GM12873 (cell line): ENCODE measurements at regions not wholly inside any gene's neighbourhood (a gene's known extent, or its start where the extent isn't known, plus 50 kb on each side); places are given as distances from the start of the nearest gene placed in this dataset.

Experiments used
- TF ChIP-seq, protein P1 (sequence below): IDR thresholded peaks from 2 replicates; pipeline ENCODE4 v1.5.1; 2012; ENCODE audit warnings: low read depth, mild to moderate bottlenecking, moderate library complexity, low read length, control low read depth; ENCODE audit not compliant: insufficient read depth; ENCODE audit errors: missing control alignments

DNA sequence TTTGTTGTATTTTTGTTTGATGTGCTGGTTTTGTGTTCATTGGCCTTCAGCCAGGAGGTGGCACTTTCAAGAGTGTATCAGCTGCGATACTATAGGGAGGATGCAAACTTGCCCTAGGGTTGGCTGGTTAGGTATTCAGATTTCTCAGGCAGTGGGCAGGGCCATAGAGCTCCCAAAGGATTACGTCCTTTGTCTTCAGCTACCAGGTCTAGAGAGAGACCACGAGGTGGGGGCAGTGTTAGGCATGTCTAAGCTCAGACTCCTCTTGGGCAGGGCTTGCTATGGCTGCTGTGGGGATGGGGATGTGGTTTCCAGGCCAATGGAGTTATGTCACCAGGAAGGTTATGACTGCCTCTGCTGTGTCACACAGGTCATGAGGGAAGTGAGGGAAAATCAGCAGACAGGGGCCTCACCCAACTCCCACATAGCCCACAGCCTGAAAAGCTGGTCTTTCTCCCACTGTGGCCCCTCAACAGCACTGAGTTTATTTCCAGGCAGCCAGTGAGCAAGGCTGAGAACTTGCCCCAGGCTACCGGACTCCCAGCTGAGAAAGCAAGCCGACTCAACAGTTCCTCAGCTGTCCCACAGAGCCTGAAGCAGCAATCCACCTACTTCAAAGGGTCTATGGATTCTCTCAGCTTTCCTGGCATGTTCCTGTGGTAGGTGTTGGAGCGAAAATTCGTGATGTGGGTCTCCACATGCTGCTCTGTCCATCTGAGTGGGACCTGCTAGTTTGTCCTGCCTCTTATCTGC is 227.4 kb upstream of the COBL start:
- TF ChIP-seq, protein P1, sequence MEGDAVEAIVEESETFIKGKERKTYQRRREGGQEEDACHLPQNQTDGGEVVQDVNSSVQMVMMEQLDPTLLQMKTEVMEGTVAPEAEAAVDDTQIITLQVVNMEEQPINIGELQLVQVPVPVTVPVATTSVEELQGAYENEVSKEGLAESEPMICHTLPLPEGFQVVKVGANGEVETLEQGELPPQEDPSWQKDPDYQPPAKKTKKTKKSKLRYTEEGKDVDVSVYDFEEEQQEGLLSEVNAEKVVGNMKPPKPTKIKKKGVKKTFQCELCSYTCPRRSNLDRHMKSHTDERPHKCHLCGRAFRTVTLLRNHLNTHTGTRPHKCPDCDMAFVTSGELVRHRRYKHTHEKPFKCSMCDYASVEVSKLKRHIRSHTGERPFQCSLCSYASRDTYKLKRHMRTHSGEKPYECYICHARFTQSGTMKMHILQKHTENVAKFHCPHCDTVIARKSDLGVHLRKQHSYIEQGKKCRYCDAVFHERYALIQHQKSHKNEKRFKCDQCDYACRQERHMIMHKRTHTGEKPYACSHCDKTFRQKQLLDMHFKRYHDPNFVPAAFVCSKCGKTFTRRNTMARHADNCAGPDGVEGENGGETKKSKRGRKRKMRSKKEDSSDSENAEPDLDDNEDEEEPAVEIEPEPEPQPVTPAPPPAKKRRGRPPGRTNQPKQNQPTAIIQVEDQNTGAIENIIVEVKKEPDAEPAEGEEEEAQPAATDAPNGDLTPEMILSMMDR, result no peak

DNA sequence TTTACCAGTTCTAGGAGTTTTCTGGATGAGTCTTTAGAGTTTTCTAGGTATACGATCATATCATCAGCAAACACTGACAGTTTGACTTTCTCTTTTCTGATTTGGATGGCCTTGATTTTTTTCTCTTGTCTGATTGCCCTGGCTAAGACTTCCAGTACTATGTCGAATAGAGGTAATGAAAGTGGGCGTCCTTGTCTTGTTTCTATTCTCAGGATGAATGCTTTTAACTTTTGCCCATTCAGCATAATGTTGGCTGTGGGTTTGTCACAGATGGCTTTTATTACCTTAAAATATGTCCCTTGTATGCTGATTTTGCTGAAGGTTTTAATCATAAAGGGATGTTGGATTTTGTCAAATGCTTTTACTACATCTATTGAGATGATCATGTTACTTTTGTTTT is 223.2 kb upstream of the COBL start:
- TF ChIP-seq, protein P1, result no peak

DNA sequence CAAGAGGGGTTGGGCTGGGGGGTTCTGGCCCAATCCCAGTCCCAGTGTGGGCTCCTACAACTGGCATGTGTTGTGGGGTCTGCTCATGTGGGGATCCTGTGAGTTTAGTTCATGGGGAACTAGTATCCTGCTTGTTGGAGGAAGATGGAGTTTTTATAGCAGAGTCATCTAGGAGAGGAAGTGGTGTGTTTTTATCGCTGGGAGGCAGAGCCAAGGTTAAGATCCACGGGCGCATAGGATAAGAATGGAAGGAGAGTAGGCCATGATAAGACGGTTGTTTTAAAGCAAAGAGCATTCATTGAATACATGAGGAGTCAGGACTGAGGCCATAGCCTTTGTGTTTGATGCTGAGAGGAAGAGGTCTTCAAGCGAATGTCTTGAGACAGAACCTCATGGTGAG is 211.6 kb upstream of the COBL start:
- TF ChIP-seq, protein P1, result no peak

DNA sequence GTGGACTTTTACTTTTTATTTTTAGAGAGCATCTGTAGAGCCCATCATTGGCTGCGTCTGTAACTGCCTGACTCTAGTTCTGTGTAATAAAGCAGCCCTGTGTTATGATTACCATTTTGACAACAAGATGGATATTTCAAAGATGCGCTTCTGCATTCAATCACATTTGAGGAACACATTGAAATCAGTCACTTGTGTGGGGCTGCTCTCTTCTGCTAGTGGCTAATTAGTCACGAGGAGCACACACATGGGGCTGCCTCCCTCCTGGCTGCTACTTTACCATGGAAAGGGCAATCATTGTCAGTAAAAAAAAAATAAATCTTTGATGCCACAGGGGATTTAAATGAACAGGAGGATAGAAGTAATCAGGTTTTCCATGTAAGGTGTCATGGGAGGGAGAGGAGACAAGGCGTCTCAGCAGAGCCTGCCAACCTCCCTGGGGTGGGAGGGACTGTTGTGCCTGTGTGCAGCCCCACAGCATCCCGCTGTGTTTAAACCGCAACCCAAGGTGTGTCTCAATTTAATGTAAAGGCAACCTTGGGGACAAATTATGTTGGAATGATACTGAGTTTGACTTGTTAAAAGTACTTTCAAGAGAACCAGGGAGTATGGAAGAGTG is 205.2 kb upstream of the COBL start:
- TF ChIP-seq, protein P1, result no peak

DNA sequence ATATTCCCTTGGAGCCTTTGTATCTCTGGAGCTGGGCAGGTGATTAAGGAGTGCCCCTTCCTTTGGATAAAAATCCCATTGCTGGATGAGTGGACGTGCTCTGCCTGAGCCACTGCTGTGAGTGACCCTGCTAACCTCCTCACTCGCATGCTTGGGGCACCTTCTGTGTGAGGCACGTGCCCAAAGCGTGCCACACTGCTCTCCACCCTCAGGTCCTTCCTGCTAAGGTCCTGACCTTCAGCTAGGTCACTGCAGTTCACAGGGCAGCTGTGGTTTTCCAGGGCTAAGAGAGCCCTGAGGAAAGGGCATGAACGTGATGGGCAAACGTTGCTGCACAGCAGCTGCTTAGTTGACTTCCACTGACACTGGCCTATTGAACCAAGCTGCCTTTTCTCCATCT is 204.4 kb upstream of the COBL start:
- TF ChIP-seq, protein P1, result no peak

DNA sequence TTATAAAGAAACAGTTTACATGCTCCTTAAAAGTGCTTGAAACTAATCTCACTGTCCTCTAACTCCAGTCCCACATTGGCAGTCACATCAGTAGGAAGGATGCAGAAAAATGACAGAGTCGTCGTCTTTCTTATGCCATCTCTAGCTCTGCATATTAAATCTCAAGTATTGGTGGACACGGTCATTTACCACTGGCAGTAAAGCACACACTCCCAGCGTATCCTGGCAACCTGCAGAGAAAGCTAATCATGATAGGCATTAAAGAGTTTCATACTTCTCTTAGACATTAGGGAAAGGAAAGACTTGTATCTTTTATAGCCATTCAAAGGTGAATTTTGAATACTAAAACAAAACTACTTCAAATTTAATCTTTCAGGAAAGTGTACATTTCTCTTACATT is 202.0 kb upstream of the COBL start:
- TF ChIP-seq, protein P1, result no peak

DNA sequence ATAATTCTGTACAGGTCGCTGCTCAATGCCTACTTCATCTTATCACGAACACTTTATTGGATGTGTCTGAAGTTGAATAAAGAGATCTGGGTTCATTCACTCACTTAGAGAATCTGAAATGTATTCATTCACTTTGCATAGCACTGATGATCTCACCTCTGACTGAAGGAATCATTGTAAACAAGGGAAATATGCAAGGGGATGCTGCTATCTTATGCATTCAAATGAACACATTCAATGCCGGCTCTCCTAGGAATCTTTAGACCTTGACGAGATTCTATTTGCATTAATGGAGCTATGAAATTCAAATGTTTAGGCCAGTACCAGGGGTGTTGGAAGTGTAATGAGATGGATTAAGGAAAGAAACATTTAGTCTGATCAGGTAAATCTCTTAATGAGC is 200.6 kb upstream of the COBL start:
- TF ChIP-seq, protein P1, result no peak
